Peyer's patch (tissue), 4 donors: ENCODE measurements at regions not wholly inside any gene's neighbourhood (a gene's known extent, or its start where the extent isn't known, plus 50 kb on each side); places are given as distances from the start of the nearest gene placed in this dataset.

ENCODE experiments used
- DNase-seq, 3 donors: peaks; one replicate each; pipeline ENCODE4 v3.0.0-alpha.2; 2017 to 2019
- H3K27ac ChIP-seq, 4 donors: fragments of 200-600 bp; sonication (generic); one replicate each; pipeline ENCODE4 v1.5.1; 2016 to 2019
- H3K27me3 ChIP-seq, 2 donors: fragments of 200-600 bp; sonication (generic); one replicate each; pipeline ENCODE4 v1.5.1; 2019
- H3K36me3 ChIP-seq, 3 donors: fragments of 200-600 bp; sonication (generic); one replicate each; pipeline ENCODE4 v1.5.1; 2016 to 2019
- H3K4me1 ChIP-seq, 4 donors: fragments of 200-600 bp; sonication (generic); one replicate each; pipeline ENCODE4 v1.5.1; 2016 to 2019
- H3K4me3 ChIP-seq, 4 donors: fragments of 200-600 bp; sonication (generic); 1 replicate in 3 of 4; 2 replicates in 1 of 4; pipeline ENCODE4 v1.5.1; 2016 to 2019; ENCODE audit warnings: mild to moderate bottlenecking in 1 of 4
- H3K9me3 ChIP-seq, 4 donors: fragments of 200-600 bp; sonication (generic); one replicate each; pipeline ENCODE4 v1.5.1; 2016 to 2019; ENCODE audit warnings: mild to moderate bottlenecking in 1 of 4
- POLR2A ChIP-seq, 2 donors: fragments of 450-650 bp; IDR thresholded peaks; one replicate each; pipeline ENCODE4 v1.5.1; 2017; ENCODE audit warnings: antibody characterized with exemption in 2 of 2, mild to moderate bottlenecking in 2 of 2, moderate library complexity in 2 of 2
- TF ChIP-seq, protein P1 (sequence below), 6 experiments: fragments of 450-650 bp in 4 of 6; fragments of 200-600 bp in 2 of 6; sonication (generic) in 1 of 6; IDR thresholded peaks; one replicate each; pipeline ENCODE4 v1.5.1; 2017 to 2019; ENCODE audit warnings: antibody characterized with exemption in 6 of 6, mild to moderate bottlenecking in 3 of 6, moderate library complexity in 1 of 6

DNA sequence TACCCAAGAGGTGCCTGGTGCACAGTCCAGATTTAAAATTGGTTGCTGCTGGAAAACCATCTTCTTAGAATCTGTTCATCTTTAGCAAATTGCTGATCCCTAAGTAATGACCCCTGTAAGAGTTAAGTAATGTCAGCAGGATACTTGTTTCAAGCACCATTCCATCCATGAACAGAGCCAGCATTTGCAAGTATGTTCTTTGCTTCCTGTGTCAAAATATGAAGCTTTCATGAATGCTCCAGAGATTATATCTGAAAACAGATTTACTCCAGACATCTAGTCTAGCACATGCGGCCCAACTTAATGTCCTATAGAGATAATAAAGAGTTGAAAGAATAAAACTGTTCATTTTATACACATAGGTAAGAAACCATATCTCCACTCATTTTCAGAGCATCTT, 98.7 kb upstream of the ZNF438 start:
- Histone ChIP-seq H3K4me3 (no peak overlapping the region), H3K27me3 (no peaks in the 10 kb centered on the region), H3K27ac (no peak overlapping the region), H3K4me1 (peaks cover 0 to 14% (median 5%) of the 10 kb centered on the region in 4 donors), H3K9me3 (no peaks in the 10 kb centered on the region), H3K36me3 (no peaks in the 10 kb centered on the region)
- TF ChIP-seq POLR2A (IDR thresholded peaks at IDR 0.05): no peak
- TF ChIP-seq, protein P1, sequence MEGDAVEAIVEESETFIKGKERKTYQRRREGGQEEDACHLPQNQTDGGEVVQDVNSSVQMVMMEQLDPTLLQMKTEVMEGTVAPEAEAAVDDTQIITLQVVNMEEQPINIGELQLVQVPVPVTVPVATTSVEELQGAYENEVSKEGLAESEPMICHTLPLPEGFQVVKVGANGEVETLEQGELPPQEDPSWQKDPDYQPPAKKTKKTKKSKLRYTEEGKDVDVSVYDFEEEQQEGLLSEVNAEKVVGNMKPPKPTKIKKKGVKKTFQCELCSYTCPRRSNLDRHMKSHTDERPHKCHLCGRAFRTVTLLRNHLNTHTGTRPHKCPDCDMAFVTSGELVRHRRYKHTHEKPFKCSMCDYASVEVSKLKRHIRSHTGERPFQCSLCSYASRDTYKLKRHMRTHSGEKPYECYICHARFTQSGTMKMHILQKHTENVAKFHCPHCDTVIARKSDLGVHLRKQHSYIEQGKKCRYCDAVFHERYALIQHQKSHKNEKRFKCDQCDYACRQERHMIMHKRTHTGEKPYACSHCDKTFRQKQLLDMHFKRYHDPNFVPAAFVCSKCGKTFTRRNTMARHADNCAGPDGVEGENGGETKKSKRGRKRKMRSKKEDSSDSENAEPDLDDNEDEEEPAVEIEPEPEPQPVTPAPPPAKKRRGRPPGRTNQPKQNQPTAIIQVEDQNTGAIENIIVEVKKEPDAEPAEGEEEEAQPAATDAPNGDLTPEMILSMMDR (IDR thresholded peaks at IDR 0.05): no peak
- no peak for DNase-seq

GRCh38 chr10:31131251-31131650, 99.6 kb upstream of the ZNF438 start:
- H3K27ac ChIP-seq: no peak overlapping the region
- H3K4me3 ChIP-seq: no peak overlapping the region
- no peak for TF ChIP-seq POLR2A (IDR thresholded peaks at IDR 0.05)
- TF ChIP-seq, protein P1 (IDR thresholded peaks at IDR 0.05): no peak
- DNase-seq: no peak
- peaks cover 0 to 14% (median 5%) of the 10 kb centered on the region in 4 donors for H3K4me1 ChIP-seq
- no peaks in the 10 kb centered on the region for H3K27me3 ChIP-seq
- H3K9me3 ChIP-seq: no peaks in the 10 kb centered on the region
- H3K36me3 ChIP-seq: no peaks in the 10 kb centered on the region

DNA sequence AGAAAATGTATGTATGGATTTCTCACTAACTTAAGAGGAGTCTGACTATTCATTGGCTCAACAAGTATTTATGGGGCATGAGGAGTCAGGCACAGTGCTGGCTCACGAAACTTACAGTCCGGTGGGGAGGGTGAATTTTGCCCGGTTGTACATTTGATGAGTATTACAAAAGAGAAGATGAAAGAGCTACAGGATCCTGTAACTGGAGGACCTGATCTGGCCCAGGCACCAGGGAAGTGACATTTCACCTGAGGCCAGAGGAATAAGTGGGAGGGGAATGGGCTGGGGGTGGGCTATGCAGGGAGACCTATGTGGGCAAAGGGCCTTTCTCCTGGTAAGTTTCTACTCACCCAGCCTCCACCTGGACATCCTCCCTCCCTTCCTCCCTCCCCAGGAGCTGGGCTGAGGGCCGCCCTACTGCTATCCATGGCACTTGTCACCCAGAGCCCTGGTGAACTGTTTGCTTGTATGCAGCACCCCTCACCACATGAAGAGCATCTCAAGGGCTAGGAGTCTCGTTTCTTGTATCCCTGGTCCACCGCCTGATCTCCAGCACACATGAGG, 101.1 kb upstream of the ZNF438 start:
- Histone ChIP-seq H3K27me3 (no peaks in the 10 kb centered on the region), H3K27ac (peak overlapping the region in 1 of 4 donors; percentile 4), H3K36me3 (no peaks in the 10 kb centered on the region), H3K9me3 (no peaks in the 10 kb centered on the region), H3K4me1 (peaks cover 0 to 19% (median 5%) of the 10 kb centered on the region in 4 donors), H3K4me3 (no peak overlapping the region)
- TF ChIP-seq POLR2A (IDR thresholded peaks at IDR 0.05): no peak
- TF ChIP-seq, protein P1 (IDR thresholded peaks at IDR 0.05): no peak
- DNase-seq: no peak

DNA sequence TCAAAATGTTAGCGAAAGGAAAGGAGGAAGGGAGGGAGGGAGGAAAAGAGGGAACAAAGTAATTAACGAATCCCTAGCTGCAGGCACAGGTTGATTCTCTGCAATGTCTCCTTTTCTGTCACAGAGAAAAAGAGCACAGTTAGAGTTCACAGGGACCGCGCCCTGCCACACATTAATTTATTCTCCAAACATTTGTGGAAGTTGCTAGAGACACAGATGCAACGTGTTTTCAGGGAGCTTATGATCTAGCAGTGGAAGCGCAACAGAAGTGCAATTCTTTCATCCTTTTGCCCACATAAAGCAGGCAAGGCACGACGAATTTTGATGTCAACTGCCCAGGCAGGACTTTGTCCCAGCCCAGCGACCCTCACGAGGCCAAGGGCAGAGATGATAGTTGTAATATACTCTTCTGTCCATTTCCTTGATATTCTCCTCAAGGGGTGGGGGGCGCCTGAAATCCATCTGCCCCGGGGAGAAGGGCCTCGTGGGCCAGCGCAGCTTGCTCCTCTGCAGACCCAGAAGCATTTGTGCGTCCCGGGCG, 101.7 kb upstream of the ZNF438 start:
- no peaks in the 10 kb centered on the region for H3K36me3 ChIP-seq
- H3K4me1 ChIP-seq: peaks cover 0 to 19% (median 5%) of the 10 kb centered on the region in 4 donors
- H3K4me3 ChIP-seq: peak overlapping the region; percentile 42 to 73 (median 52)
- H3K9me3 ChIP-seq: no peaks in the 10 kb centered on the region
- no peaks in the 10 kb centered on the region for H3K27me3 ChIP-seq
- DNase-seq: no peak
- TF ChIP-seq, protein P1 (IDR thresholded peaks at IDR 0.05): no peak
- TF ChIP-seq POLR2A (IDR thresholded peaks at IDR 0.05): no peak
- H3K27ac ChIP-seq: peak overlapping the region; percentile 71 to 88 (median 79)

DNA sequence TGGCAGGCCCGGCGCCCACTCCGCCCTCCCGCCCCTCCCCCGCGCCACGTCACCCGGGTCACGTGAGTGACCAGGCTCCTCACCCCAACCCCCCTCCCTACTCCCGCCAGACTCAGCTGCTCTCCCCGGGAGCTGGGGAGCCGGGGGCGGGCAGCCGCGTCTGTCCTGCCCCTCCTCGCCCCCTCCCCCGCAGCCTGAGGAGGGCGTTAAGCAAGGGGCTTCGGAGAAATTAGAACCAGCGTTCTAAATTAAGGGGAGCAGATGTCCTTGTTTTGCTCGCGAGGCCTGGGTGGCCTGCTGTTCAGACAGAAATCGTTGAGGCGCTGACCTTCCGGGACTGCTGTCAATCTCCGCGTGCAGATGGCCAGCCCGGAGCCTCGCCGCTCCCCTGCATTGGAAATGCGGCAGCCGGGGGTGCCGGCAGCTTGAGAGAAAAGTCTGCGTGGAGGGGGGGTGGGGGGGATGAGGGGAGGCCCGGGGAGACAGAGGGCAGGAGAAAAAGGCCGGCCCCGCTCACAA, 102.2 kb upstream of the ZNF438 start:
- TF ChIP-seq, protein P1 (IDR thresholded peaks at IDR 0.05): no peak
- peak; percentile 35 to 40 for TF ChIP-seq POLR2A (IDR thresholded peaks at IDR 0.05)
- H3K27ac ChIP-seq: peak overlapping the region; percentile 71 to 88 (median 79)
- no peaks in the 10 kb centered on the region for H3K36me3 ChIP-seq
- no peaks in the 10 kb centered on the region for H3K9me3 ChIP-seq
- H3K4me1 ChIP-seq: peaks cover 0 to 19% (median 5%) of the 10 kb centered on the region in 4 donors
- H3K27me3 ChIP-seq: no peaks in the 10 kb centered on the region
- H3K4me3 ChIP-seq: peak overlapping the region; percentile 42 to 73 (median 52)
- peak; percentile 78 to 90 (median 84) for DNase-seq
